HG03135 (cell line): ENCODE measurements at regions not wholly inside any gene's neighbourhood (a gene's known extent, or its start where the extent isn't known, plus 50 kb on each side); places are given as distances from the start of the nearest gene placed in this dataset.

Experiments used
- ATAC-seq: cut with Tn5 transposase; IDR thresholded peaks from one replicate; pipeline ENCODE4 v1.9.1; 2021; ENCODE audit warnings: mild to moderate bottlenecking, moderate library complexity; ENCODE audit not compliant: unreplicated experiment

DNA sequence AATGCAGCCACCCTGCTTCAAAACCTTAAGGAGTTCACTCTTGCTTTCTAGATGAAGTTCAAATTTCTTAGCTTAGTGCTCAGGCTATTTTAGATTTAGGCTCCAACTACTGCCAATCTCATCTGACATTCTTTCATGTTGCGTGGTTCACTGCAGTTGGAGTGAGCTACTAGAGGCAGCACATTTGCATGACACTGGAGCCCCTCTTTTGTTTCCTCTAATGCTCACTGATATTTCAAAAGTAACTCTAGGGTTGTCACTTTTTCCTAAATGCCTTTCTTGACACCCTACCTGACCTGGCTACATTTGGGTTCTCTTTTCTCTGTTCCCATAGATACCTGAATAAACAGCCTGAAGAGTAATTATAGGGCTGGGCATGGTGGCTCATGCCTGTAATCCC lies 586.5 kb upstream of the GOT2 start:
- no peak for ATAC-seq

DNA sequence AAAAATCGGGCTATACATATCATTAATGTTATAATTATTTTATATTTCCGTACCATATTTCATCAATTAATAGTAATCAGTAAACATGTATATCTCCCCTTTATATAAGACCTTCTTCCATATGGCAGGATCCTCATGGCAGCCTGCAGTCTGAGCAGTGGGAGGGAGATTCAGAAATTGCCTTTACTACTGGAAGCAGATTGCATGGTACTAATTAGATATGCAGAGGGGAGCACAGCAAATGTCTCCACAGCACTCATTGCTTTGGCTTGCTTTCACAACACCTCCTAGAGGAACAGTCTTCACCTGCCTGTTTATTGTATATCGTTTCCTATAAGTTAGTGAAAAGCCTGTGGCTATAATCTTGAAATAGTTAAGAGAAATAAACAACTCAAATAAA lies 585.8 kb upstream of the GOT2 start:
- no peak for ATAC-seq

DNA sequence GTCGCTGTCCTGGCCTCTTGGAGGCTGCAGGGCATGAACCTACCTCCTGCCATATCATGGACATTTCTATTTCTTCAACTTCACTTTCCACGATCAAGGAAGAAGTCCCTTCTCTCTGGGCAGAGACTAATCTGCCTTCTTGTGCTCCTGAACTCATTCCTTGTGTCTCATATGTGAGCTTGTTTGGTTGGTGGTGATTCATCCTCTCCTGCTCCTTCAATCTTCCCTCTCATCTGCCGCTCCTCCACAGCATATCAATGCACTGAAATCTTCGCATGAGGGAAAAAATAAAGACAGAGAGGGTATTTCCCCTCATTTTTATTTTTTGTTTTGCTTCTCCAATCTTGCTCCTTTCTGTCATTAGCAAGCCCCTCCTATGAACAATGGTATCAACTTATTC lies 571.7 kb upstream of the GOT2 start:
- no peak for ATAC-seq

DNA sequence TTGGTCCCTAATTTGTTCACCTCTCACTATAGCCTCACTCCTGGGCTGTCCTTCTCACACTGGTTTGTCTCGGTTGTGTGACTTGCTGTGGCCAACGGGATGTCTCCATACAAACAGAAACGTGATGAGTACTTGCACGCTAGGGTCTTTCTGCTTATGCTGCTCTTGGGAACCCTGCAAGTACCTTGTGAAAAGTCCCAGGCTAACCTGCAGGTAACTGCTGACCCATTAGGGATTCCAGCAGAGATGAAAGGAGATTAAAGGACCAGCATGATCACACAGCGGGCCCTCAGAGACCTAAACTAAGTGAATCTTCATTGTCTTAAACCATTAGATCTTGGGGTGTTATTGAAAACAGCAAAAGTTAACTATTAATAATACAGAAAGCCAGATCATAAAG lies 562.8 kb upstream of the GOT2 start:
- ATAC-seq = no peak

DNA sequence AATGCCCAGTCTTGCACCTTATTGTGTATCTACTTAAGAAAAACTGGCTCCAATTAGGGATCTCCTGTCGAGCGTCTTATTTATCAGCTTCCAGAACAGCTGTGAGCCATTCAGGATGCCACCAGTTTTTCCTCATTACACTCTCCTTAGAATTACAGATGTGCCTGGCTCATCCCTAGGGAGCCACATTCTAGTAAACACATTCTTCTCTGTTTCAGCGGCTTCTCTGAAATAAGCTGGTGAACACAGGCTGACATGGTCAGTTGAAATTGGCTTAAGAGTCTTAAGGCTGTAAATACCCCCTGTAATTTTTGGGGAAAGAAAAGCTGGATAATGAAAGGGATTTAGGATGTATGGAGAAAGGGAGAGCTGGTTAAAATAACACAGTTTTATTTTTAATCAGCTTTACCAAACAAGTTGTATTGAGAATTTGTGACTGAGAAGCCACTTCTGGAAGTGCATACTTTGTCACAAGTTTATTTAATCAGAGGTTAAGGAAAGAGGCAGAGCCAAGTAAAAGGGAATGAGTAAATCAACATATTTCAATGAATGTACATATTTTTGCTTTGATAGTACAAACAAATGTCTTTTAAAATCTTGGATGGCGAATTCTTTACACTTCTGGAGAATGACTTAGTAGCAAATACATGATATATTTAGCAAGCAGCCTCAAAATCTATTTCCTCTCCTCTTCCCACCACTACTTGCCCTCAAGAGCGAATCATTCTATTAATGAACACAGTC lies 562.0 kb upstream of the GOT2 start:
- ATAC-seq = no peak

DNA sequence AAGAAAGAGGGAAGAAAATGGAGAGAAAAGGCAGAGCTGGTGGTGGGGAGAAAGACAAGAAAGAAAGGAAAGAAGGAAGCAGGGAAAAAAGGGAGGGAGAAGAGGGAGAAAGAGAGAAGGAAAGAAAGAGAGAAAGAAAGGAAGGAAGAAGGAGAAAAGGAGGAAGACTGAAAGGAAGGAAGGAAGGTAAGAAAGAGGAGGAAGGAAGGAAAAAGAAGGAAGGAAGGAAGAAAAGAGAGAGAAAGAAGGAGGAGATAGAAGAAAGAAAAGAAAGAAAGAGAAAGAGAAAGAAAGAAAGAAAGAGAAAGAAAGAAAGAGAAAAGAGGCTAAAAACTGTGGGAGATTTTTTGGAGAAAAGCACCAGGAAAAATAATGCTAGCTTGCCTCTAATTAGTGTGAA lies 561.4 kb upstream of the GOT2 start:
- no peak for ATAC-seq

DNA sequence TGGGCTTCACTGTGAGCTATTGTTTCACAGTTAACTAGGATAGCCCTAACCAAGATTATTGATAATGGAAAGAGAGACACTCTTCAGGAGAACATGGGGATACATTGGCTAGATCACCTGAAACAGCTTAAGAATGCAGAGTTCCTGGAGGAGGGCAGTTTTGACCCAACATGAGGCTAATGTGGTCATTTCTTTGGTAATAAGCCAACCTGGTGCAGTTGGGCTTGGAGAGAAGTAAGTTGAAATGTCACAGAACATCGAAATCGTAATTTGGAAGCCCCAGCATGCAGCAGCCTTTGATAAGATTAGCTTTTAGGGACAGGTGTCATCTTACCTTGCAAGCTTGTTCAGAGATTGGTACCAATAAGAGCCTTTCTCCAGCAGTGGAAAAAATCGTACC lies 556.6 kb upstream of the GOT2 start:
- no peak for ATAC-seq

DNA sequence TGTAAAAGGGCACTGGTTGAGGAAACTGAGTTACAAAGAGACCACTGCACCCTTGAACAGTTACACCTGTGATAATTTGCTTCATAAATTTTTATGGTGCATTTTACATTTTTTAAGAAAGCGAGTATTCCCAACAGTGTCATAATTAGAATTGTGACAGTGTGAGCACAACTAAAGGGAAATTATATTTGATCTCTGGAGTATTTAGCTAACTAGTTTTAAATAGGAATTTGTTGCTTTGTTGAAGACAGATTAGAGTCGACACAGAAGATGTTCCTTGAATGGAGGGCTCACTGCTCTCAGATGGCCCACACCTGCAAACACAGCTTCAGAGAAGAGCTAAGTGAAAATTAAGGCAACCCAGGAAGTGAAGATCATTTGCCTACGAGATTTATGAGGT lies 555.0 kb upstream of the GOT2 start:
- no peak for ATAC-seq

DNA sequence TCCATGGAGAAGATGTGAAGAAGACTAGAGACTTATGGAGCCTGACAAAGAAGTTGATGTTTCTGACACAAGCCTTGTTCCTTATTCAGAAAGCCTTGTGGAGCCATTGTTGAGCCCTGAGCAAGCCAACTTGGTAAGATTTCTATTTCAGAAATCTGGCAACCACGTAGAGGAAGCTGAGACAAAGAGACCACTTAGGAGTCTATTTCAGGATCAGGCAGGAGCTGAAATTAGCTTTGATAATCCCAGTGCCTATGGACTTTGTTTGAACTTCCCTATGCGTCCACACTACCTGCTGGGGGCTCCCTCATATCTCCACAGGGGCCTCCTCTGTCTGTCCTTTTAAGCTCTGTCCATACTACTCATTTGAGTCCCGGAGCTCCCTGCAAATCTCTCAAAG lies 540.0 kb upstream of the GOT2 start:
- no peak for ATAC-seq

DNA sequence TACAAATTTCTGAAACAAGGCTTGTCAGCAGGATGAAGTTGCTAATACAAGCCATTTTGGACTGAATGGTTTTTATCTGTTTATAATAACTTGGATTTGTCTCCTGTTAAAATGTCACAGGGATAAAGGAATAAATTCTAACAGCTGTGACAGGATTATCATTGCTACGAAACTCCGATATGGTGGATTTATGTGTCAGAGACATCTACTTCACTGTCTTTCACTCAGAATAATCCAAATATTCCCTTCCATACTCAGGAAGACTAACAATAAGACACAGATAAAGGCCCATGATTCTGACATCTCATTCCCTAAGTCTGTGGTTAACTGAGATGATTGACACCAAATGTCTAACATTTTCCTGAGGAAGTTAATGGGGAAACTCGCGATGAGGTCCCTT lies 529.8 kb upstream of the GOT2 start:
- no peak for ATAC-seq

DNA sequence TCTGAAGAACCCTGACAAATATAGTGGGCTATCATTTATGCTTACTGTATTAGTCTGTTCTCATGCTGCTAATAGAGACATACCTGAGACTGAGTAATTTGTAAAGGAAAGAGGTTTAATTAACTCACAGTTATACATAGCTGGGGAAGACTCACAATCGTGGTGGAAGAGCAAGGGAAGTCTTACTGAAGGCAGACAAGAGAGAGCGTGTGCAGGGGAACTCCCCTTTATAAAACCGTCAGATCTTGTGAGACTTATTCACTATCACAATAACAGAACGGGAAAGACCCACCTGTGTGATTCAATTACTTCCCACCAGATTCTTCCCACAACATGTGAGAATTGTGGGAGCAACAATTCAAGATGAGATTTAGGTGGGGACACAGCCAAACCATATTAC lies 526.8 kb upstream of the GOT2 start:
- ATAC-seq = no peak

DNA sequence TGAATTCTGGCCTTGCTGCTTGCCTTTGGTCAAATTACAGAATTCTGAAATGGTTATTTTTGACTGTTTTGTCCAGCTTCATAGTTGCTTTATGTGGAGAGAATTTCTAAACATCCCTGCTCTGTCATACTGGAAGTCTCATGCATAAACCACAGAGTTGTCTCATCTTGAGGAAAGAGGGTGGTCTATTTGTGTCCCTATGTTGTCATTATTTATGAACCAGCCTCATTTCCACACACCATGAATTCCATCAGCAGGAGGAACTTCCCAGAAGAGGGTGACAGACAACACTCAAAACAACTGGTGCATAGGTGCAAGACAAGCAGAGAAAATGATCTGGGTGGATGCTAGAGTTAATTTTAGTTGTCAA lies 525.8 kb upstream of the GOT2 start:
- ATAC-seq = no peak

DNA sequence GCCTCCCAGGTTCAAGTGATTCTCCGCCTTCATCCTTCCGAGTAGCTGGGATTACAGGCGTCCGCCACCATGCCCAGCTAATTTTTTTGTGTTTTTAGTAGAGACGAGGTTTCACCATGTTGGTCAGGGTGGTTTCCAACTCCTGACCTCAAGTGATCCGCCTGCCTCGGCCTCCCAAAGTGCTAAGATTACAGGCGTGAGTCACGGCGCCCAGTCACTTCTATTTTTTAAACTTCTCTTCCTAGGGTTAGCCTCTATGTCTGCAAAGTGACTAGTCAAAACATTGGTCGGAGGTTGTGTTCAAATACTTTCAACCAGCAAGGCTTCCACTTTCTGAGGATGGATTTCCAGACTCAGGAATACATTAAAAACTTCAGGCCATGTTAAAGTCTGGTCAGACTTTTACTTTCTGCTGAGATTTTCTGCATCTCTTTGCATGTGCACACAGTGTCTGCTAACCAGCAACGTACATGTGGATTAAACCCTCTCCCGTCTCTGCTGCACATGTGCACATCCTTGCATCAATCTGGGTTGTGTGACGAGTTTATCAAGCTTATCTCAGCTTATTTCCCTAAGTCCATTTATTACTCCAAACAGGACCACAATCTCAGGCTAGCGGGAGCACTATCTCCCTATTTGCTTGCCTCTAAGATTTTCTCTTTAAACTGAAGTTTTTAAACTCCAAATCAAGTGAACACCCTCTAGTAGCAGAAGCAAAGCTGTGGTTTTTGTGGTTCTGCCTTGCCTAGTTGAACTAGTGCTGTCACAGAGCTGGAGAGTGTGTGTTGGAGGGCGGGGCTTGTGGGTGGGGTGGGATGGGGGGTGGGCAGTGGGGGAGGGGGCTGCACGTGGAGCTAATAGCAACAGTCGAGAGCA lies 525.2 kb upstream of the GOT2 start:
- ATAC-seq = no peak

DNA sequence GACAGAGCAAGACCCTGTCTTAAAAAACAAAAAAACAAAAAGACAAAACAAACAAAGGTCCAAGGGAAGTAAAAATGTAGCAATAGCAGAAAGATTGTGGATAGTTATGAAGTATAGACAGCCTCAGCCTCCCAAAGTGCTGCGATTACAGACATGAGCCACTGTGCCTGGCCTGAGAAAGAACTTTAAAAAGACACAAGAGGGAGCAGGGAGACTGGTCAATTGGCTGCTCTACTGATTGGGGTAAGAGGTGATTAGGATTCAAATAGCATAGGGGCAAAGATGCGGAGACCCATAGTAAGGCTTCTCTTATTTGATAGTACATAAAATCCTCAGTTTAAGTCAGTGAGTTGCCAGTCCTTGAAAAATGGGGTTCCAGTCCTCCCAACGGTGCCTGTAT lies 518.2 kb upstream of the GOT2 start:
- ATAC-seq = no peak

DNA sequence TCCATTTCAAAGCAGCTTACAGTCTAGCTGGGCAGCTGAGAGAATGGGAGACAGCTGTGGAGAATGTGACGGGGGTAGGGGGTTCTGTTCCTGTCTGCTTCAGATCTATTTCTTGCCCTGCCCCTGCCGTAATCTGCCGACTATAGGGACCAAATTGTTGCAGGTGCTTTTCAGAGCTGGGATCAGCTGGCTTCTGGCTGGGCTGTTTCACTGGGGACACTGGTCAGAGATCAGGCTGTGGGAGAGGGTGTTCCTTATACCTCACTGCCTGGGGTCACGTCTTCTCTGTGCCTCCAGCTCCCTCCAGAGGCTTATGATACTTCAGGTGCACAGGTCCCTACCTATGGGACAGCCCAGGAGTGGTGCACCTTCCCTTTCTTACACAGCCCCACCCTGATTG lies 514.9 kb upstream of the GOT2 start:
- ATAC-seq = no peak

DNA sequence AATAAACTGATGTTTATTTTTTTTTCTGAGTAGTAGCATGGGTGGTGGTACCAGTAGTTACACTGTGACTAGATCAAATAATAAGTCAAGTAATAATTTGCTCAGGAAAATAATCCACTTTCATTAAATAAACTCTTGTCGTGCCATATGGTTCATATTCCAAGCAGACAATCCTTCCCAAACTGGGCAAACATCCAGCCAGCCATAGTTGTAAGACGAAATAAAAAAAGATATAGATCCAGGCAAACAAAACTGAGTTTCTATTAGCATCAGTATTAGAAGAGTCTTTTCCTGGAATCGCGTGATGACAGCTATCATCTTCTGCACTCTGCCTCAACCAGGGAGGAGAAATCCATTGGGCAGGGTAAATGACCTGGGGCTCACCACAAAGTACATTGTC lies 508.4 kb upstream of the GOT2 start:
- no peak for ATAC-seq

DNA sequence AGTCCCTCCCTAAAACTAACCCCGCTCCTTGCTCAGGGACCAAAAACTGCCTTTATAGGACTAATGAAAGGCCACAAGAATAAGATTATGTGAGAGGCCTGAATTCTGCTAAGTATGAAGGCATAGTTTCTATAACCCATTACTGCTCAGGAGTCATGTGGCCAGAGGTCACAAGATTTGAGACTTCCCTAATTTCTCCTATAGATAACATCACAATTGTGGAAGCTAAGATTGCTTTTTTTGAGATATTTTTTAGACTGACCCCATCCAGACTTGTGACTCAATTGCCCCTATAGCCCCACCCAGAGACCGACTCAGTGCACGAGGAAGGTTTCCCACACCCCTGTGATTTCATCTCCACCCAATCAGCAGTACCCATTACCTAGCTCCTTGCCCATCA lies 504.1 kb upstream of the GOT2 start:
- no peak for ATAC-seq

DNA sequence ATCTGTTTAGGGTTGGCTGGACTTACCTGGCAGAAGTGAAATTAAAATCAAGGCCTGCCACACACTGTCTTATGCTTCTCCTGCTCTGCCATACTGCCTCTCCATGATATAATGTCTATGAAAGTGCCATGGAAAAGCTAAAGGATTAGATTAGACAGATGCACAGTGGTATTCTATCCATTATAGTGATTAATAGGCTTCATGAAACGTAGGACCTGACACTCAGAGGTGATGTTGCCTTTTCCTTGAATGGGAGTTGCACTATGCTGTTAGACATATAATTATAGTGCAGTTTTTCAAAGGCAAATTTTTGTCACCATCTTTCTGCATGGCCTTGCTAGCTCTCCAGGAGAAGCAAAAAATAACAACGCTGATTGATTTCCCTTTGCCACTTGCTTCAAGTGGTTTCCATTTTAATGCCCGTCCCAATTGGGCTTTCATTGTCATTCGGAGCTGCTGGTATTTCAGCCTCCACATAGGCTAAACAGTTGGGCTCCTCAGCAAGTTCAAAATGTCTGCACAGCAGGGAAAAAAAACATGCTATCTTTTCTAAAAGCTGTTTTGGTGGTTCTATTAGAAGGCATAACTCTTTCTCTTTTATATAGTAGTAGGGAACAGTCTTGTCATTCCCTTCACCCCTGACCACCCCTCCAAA lies 502.8 kb upstream of the GOT2 start:
- no peak for ATAC-seq

DNA sequence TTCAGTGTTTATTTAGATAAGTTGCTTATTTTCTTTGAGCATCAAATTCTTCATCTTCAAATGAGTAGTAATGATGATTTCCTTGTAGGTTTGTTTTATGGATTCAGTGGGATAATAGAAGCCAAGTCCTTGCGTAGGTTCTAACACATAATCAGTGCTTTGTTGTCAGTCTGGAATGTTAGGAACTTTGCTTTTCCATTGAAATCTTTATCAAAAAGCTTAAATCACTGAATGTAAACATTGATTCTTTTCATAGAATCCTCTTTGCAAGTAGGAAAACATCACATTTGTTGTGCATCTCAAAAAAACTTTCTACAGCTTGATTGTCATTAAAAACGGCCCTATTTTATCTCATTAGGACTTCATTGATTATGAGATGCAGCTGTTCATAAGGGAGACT lies 490.3 kb upstream of the GOT2 start:
- no peak for ATAC-seq

DNA sequence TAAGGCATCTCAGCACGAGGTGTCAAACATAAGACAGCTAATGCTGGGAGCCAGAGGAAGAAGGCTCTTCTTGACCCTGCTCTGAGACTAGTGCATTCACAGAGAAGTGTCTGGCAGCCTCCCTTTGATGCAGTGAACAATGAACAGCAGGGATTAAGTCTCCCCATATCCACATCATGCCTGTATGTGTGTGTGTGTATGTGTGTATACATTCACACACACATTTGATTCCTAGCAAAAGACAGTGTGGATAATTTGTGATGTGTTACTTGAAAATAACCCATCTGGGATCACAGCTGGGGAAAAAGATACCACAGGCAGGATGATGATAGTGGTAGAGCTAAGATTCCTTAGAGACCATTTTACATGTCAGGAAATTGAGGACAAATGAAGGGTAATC lies 485.9 kb upstream of the GOT2 start:
- ATAC-seq = no peak

DNA sequence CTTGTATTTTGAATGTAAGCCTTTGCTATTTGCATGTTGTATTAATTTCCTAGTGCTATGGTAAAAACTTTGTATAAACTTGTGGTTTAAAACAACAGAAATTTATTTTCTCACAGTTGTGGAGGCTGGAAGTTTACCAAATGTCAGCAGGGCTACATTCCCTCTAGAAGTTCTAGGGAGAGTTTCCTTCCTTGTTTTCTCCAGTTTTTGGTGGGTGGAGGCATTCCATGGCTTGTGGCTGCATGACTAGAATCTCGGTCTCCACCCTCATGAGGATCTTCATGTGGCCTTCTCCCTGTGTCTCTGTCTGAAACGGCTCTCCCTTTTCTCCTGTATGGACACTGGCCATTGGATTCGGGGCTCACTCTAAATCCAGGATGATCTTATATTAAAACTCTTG lies 482.2 kb upstream of the GOT2 start:
- ATAC-seq = no peak

DNA sequence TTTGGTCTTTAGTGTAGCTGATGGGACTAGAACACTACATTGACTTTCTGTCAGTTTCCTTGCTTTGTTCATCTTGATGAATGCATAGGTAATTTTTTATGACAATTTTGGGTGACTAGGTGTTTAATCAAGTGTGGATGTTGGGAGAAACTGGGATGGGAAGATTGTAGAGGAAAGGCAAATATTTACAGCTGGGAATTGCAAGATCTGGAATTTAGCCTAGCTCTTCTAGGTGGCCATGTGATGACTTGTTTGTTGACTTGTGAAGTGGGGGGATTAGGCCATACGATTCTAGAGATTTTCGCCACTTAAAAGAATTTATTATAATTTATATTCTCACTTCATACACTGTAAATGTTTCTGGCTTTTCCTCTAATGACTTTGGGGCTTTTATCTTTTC lies 480.3 kb upstream of the GOT2 start:
- no peak for ATAC-seq
